IMR-90 (cell line): ENCODE measurements at regions not wholly inside any gene's neighbourhood (a gene's known extent, or its start where the extent isn't known, plus 50 kb on each side); places are given as distances from the start of the nearest gene placed in this dataset.

ENCODE experiments used
- CEBPB ChIP-seq: IDR thresholded peaks from 2 replicates; pipeline ENCODE4 v1.6.1; 2012; ENCODE audit warnings: low read depth, low read length, improper control_type of control experiment
- MAFK ChIP-seq: IDR thresholded peaks from 2 replicates; pipeline ENCODE4 v1.6.1; 2012; ENCODE audit warnings: low read depth, low read length, improper control_type of control experiment
- RAD21 ChIP-seq: IDR thresholded peaks from 2 replicates; pipeline ENCODE4 v1.6.1; 2012; ENCODE audit warnings: low read length, improper control_type of control experiment
- TF ChIP-seq, protein P1 (sequence below): conservative IDR thresholded peaks from 2 replicates; pipeline ENCODE4 v1.5.1; 2012; ENCODE audit warnings: mild to moderate bottlenecking, low read depth, low read length, improper control_type of control experiment

DNA sequence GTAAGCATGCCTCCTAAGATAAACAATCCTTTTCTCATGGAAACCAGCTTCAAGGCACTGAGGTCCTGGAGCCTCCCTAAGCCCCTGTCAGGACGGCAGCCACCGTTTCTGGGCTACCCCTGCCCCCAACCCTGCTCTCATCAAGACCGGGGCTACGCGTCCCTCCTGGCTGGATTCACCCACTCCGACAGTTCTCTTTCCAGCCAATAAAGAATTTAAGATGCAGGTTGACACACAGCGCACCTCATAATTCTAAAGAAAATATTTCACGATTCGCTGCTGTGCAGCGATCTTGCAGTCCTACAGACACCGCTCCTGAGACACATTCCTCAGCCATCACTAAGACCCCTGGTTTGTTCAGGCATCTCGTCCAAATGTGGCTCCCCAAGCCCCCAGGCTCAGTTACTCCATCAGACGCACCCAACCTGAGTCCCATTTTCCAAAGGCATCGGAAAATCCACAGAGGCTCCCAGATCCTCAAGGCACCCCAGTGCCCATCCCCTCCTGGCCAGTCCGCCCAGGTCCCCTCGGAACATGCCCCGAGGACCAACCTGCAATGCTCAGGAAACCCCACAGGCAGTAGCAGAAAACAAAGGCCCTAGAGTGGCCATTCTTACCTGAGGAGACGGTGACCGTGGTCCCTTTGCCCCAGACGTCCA, 336.3 kb downstream of the TMEM121 start:
- TF ChIP-seq, protein P1, sequence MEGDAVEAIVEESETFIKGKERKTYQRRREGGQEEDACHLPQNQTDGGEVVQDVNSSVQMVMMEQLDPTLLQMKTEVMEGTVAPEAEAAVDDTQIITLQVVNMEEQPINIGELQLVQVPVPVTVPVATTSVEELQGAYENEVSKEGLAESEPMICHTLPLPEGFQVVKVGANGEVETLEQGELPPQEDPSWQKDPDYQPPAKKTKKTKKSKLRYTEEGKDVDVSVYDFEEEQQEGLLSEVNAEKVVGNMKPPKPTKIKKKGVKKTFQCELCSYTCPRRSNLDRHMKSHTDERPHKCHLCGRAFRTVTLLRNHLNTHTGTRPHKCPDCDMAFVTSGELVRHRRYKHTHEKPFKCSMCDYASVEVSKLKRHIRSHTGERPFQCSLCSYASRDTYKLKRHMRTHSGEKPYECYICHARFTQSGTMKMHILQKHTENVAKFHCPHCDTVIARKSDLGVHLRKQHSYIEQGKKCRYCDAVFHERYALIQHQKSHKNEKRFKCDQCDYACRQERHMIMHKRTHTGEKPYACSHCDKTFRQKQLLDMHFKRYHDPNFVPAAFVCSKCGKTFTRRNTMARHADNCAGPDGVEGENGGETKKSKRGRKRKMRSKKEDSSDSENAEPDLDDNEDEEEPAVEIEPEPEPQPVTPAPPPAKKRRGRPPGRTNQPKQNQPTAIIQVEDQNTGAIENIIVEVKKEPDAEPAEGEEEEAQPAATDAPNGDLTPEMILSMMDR = no peak
- TF ChIP-seq MAFK (no peak), RAD21 (no peak), CEBPB (no peak)
